ENCODE measurements at regions not wholly inside any gene's neighbourhood (a gene's known extent, or its start where the extent isn't known, plus 50 kb on each side); places are given as distances from the start of the nearest gene placed in this dataset.

DNA sequence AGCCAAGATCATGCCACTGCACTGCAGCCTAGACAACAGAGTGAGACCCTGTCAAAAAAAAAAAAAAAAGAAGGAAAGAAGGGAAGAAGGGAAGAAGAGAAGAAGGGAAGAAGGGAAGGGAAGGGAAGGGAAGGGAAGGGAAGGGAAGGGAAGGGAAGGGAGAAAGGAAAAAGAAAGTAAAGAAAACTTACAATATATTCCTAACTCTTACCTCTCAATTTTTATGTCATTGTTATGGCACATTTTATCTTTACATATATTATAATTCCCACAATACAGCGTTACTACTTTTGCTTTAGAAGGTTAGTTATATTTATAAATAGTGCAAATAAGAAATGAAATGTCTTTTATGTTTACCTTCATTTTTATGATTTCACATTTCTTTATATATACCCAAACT lies 358.7 kb downstream of the HHIPL2 start:
- TF ChIP-seq, protein P1, sequence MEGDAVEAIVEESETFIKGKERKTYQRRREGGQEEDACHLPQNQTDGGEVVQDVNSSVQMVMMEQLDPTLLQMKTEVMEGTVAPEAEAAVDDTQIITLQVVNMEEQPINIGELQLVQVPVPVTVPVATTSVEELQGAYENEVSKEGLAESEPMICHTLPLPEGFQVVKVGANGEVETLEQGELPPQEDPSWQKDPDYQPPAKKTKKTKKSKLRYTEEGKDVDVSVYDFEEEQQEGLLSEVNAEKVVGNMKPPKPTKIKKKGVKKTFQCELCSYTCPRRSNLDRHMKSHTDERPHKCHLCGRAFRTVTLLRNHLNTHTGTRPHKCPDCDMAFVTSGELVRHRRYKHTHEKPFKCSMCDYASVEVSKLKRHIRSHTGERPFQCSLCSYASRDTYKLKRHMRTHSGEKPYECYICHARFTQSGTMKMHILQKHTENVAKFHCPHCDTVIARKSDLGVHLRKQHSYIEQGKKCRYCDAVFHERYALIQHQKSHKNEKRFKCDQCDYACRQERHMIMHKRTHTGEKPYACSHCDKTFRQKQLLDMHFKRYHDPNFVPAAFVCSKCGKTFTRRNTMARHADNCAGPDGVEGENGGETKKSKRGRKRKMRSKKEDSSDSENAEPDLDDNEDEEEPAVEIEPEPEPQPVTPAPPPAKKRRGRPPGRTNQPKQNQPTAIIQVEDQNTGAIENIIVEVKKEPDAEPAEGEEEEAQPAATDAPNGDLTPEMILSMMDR (IDR thresholded peaks at IDR 0.05; ENCODE audit: insufficient read depth in 1 of 2, low read depth in 1 of 2, low read length in 1 of 2, severe bottlenecking in 1 of 2, unreplicated experiment in 1 of 2): no peak
- Histone ChIP-seq H3K36me3 (ENCODE audit: control insufficient read depth, insufficient read depth, low read length) (no peaks in the 10 kb centered on the region), H3K4me3 (ENCODE audit: low read depth, low read length) (no peak overlapping the region), H3K4me1 (no peaks in the 10 kb centered on the region), H3K27me3 (replicated peaks; ENCODE audit: control insufficient read depth, insufficient read depth, low read length) (no peaks in the 10 kb centered on the region), H3K9me3 (no peaks in the 10 kb centered on the region)
- Mint-ChIP-seq H3K27ac (ENCODE audit: unreplicated experiment) (no peak overlapping the region), H3K4me3 (ENCODE audit: unreplicated experiment) (no peak overlapping the region), H3K36me3 (ENCODE audit: insufficient read depth, unreplicated experiment) (no peaks in the 10 kb centered on the region), H3K4me1 (ENCODE audit: low read depth, unreplicated experiment) (no peaks in the 10 kb centered on the region), H3K27me3 (ENCODE audit: insufficient read depth, unreplicated experiment) (peaks cover 6% of the 10 kb centered on the region), H3K9me3 (ENCODE audit: unreplicated experiment) (no peaks in the 10 kb centered on the region)
- BruUV-seq (replicated peaks): no TSS peak
- ChIA-PET POLR2A (no interaction called here), CTCF (no interaction called here)
- DNase-seq: no peak
- intact Hi-C loops (cut with micrococcal nuclease; ENCODE audit: unreplicated experiment): no loop called here

- TF ChIP-seq, protein P1 (IDR thresholded peaks at IDR 0.05; ENCODE audit: insufficient read depth in 1 of 2, low read depth in 1 of 2, low read length in 1 of 2, severe bottlenecking in 1 of 2, unreplicated experiment in 1 of 2): no peak
- no peak overlapping the region for H3K4me3 Mint-ChIP-seq (ENCODE audit: unreplicated experiment)
- H3K4me1 Mint-ChIP-seq (ENCODE audit: low read depth, unreplicated experiment): no peaks in the 10 kb centered on the region
- Histone ChIP-seq H3K4me1 (no peaks in the 10 kb centered on the region), H3K27me3 (replicated peaks; ENCODE audit: control insufficient read depth, insufficient read depth, low read length) (no peaks in the 10 kb centered on the region), H3K9me3 (no peaks in the 10 kb centered on the region), H3K36me3 (ENCODE audit: control insufficient read depth, insufficient read depth, low read length) (no peaks in the 10 kb centered on the region), H3K4me3 (ENCODE audit: low read depth, low read length) (no peak overlapping the region)
- H3K27me3 Mint-ChIP-seq (ENCODE audit: insufficient read depth, unreplicated experiment): peaks cover 6% of the 10 kb centered on the region
- H3K9me3 Mint-ChIP-seq (ENCODE audit: unreplicated experiment): no peaks in the 10 kb centered on the region
- no peaks in the 10 kb centered on the region for H3K36me3 Mint-ChIP-seq (ENCODE audit: insufficient read depth, unreplicated experiment)
- ChIA-PET CTCF (no interaction called here), POLR2A (no interaction called here)
- no peak overlapping the region for H3K27ac Mint-ChIP-seq (ENCODE audit: unreplicated experiment)
- no TSS peak for BruUV-seq (replicated peaks)
- no peak for DNase-seq
- intact Hi-C loops (cut with micrococcal nuclease; ENCODE audit: unreplicated experiment): no loop called here
These were observed 360.2 kb downstream of the HHIPL2 start for GRCh38 chr1:222187566-222188332.

GRCh38 chr1:222182641-222183040 lies 365.3 kb downstream of the HHIPL2 start:
- Histone ChIP-seq H3K4me1 (no peaks in the 10 kb centered on the region), H3K36me3 (ENCODE audit: control insufficient read depth, insufficient read depth, low read length) (no peaks in the 10 kb centered on the region), H3K9me3 (no peaks in the 10 kb centered on the region; the same call in 1 of the 2 replicates), H3K27me3 (replicated peaks; ENCODE audit: control insufficient read depth, insufficient read depth, low read length) (no peaks in the 10 kb centered on the region), H3K4me3 (ENCODE audit: low read depth, low read length) (no peak overlapping the region)
- H3K27ac Mint-ChIP-seq (ENCODE audit: unreplicated experiment): no peak overlapping the region
- ChIA-PET CTCF (no interaction called here), POLR2A (no interaction called here)
- no peaks in the 10 kb centered on the region for H3K9me3 Mint-ChIP-seq (ENCODE audit: unreplicated experiment)
- H3K4me3 Mint-ChIP-seq (ENCODE audit: unreplicated experiment): no peak overlapping the region
- H3K27me3 Mint-ChIP-seq (ENCODE audit: insufficient read depth, unreplicated experiment): peaks cover 4% of the 10 kb centered on the region
- no peak for DNase-seq
- intact Hi-C loops (cut with micrococcal nuclease; ENCODE audit: unreplicated experiment): no loop called here
- no peaks in the 10 kb centered on the region for H3K4me1 Mint-ChIP-seq (ENCODE audit: low read depth, unreplicated experiment)
- TF ChIP-seq, protein P1 (IDR thresholded peaks at IDR 0.05; ENCODE audit: insufficient read depth in 1 of 2, low read depth in 1 of 2, low read length in 1 of 2, severe bottlenecking in 1 of 2, unreplicated experiment in 1 of 2): no peak
- no TSS peak for BruUV-seq (replicated peaks)
- H3K36me3 Mint-ChIP-seq (ENCODE audit: insufficient read depth, unreplicated experiment): no peaks in the 10 kb centered on the region

Data from Caco-2 (cell line).